ENCODE measurements at regions not wholly inside any gene's neighbourhood (a gene's known extent, or its start where the extent isn't known, plus 50 kb on each side); places are given as distances from the start of the nearest gene placed in this dataset.

DNA sequence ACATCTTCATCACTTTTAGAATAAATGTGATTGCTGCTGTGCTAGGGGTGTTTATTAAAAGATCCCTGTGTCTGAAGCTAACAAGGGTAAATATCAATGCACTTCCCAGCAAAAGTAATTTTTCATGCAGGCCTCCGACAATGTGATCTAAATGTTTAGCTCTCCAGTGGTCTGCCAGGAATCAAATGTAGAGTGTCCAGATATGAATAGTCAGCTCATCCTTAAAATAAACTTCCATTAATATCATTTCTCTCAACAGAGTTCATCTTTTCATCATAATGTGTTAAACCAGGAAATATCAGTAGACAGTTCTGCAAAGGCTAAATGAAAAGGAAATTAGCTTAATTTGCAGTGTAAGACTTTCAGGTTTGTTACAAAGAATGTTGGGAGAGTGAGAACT is 102.2 kb upstream of the EGFL6 start:
- TF ChIP-seq, protein P1, sequence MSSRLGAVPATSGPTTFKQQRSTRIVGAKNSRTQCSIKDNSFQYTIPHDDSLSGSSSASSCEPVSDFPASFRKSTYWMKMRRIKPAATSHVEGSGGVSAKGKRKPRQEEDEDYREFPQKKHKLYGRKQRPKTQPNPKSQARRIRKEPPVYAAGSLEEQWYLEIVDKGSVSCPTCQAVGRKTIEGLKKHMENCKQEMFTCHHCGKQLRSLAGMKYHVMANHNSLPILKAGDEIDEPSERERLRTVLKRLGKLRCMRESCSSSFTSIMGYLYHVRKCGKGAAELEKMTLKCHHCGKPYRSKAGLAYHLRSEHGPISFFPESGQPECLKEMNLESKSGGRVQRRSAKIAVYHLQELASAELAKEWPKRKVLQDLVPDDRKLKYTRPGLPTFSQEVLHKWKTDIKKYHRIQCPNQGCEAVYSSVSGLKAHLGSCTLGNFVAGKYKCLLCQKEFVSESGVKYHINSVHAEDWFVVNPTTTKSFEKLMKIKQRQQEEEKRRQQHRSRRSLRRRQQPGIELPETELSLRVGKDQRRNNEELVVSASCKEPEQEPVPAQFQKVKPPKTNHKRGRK (CRISPR knock-in tag; IDR thresholded peaks at IDR 0.05) = no peak
- no peak for TF ChIP-seq HDAC2 (CRISPR knock-in tag; IDR thresholded peaks at IDR 0.05)
- TF ChIP-seq ASH2L (IDR thresholded peaks at IDR 0.05; ENCODE audit: insufficient read length, low read depth, low read length) = no peak
- TF ChIP-seq TGIF2 (CRISPR knock-in tag; IDR thresholded peaks at IDR 0.05) = no peak
- TF ChIP-seq, protein P2, sequence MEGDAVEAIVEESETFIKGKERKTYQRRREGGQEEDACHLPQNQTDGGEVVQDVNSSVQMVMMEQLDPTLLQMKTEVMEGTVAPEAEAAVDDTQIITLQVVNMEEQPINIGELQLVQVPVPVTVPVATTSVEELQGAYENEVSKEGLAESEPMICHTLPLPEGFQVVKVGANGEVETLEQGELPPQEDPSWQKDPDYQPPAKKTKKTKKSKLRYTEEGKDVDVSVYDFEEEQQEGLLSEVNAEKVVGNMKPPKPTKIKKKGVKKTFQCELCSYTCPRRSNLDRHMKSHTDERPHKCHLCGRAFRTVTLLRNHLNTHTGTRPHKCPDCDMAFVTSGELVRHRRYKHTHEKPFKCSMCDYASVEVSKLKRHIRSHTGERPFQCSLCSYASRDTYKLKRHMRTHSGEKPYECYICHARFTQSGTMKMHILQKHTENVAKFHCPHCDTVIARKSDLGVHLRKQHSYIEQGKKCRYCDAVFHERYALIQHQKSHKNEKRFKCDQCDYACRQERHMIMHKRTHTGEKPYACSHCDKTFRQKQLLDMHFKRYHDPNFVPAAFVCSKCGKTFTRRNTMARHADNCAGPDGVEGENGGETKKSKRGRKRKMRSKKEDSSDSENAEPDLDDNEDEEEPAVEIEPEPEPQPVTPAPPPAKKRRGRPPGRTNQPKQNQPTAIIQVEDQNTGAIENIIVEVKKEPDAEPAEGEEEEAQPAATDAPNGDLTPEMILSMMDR (CRISPR knock-in tag; IDR thresholded peaks at IDR 0.05) = no peak
- TF ChIP-seq, protein P3, sequence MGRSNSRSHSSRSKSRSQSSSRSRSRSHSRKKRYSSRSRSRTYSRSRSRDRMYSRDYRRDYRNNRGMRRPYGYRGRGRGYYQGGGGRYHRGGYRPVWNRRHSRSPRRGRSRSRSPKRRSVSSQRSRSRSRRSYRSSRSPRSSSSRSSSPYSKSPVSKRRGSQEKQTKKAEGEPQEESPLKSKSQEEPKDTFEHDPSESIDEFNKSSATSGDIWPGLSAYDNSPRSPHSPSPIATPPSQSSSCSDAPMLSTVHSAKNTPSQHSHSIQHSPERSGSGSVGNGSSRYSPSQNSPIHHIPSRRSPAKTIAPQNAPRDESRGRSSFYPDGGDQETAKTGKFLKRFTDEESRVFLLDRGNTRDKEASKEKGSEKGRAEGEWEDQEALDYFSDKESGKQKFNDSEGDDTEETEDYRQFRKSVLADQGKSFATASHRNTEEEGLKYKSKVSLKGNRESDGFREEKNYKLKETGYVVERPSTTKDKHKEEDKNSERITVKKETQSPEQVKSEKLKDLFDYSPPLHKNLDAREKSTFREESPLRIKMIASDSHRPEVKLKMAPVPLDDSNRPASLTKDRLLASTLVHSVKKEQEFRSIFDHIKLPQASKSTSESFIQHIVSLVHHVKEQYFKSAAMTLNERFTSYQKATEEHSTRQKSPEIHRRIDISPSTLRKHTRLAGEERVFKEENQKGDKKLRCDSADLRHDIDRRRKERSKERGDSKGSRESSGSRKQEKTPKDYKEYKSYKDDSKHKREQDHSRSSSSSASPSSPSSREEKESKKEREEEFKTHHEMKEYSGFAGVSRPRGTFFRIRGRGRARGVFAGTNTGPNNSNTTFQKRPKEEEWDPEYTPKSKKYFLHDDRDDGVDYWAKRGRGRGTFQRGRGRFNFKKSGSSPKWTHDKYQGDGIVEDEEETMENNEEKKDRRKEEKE (IDR thresholded peaks at IDR 0.05) = no peak
- TF ChIP-seq ZNF766 (CRISPR knock-in tag; IDR thresholded peaks at IDR 0.05; ENCODE audit: borderline replicate concordance) = no peak
- TF ChIP-seq EZH2 (conservative IDR thresholded peaks at IDR 0.05; ENCODE audit: low read depth, low read length) = no peak
- no peak for TF ChIP-seq NR2F6 (IDR thresholded peaks at IDR 0.05)
- TF ChIP-seq NR2F6 (CRISPR knock-in tag; IDR thresholded peaks at IDR 0.05) = no peak
- TF ChIP-seq TEAD3 (CRISPR knock-in tag; optimal IDR thresholded peaks at IDR 0.05; ENCODE audit: borderline replicate concordance) = no peak
- no peak for TF ChIP-seq FOSL2 (CRISPR knock-in tag; IDR thresholded peaks at IDR 0.05)
- TF ChIP-seq, protein P4, sequence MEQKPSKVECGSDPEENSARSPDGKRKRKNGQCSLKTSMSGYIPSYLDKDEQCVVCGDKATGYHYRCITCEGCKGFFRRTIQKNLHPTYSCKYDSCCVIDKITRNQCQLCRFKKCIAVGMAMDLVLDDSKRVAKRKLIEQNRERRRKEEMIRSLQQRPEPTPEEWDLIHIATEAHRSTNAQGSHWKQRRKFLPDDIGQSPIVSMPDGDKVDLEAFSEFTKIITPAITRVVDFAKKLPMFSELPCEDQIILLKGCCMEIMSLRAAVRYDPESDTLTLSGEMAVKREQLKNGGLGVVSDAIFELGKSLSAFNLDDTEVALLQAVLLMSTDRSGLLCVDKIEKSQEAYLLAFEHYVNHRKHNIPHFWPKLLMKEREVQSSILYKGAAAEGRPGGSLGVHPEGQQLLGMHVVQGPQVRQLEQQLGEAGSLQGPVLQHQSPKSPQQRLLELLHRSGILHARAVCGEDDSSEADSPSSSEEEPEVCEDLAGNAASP (CRISPR knock-in tag; IDR thresholded peaks at IDR 0.05; ENCODE audit: borderline replicate concordance) = no peak
- TF ChIP-seq, protein P5, sequence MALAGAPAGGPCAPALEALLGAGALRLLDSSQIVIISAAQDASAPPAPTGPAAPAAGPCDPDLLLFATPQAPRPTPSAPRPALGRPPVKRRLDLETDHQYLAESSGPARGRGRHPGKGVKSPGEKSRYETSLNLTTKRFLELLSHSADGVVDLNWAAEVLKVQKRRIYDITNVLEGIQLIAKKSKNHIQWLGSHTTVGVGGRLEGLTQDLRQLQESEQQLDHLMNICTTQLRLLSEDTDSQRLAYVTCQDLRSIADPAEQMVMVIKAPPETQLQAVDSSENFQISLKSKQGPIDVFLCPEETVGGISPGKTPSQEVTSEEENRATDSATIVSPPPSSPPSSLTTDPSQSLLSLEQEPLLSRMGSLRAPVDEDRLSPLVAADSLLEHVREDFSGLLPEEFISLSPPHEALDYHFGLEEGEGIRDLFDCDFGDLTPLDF (CRISPR knock-in tag; IDR thresholded peaks at IDR 0.05) = no peak
- no peak for TF ChIP-seq POLR2AphosphoS2 (IDR thresholded peaks at IDR 0.05; ENCODE audit: low read depth, low read length)

All from HepG2 (cell line).